PC-3 (cell line): ENCODE measurements at regions not wholly inside any gene's neighbourhood (a gene's known extent, or its start where the extent isn't known, plus 50 kb on each side); places are given as distances from the start of the nearest gene placed in this dataset.

ENCODE experiments used
- ATAC-seq: fragments of 200-7000 bp; cut with Tn5 transposase; 2 replicates; pipeline ENCODE4 v1.9.1; 2020; ENCODE audit warnings: mild to moderate bottlenecking, moderate library complexity
- BruUV-seq: library from RNA; stranded (reverse); fragments of 400-500 nt; replicated peaks from 2 replicates; lab custom pipeline; 2021; lab: Mats Ljungman, UMichigan
- CTCF ChIA-PET: fragments of 300-600 bp; sonication (Branson Sonifier 250); formaldehyde crosslinking; loops from one replicate; lab custom pipeline; 2022; ENCODE audit warnings: antibody characterized with exemption; lab: Charles Lee
- POLR2A ChIA-PET: fragments of 300-600 bp; sonication (Branson Sonifier 250); formaldehyde crosslinking; loops from one replicate; lab custom pipeline; 2022; ENCODE audit warnings: antibody characterized with exemption; ENCODE audit not compliant: unreplicated experiment; lab: Charles Lee
- DNase-seq: peaks from one replicate; pipeline ENCODE4 v3.0.0-alpha.2; 2015
- H2AFZ ChIP-seq: fragments of 300-600 bp; sonication (generic); 2 replicates; pipeline ENCODE4 v1.6.0; 2016; ENCODE audit warnings: antibody characterized with exemption, low read length
- H3F3A ChIP-seq: fragments of 300-600 bp; sonication (generic); one replicate; pipeline ENCODE4 v1.6.0; 2017; ENCODE audit warnings: antibody characterized with exemption, low read length, control low read depth, mild to moderate bottlenecking; ENCODE audit not compliant: unreplicated experiment
- H3K27ac ChIP-seq: fragments of 300-600 bp; sonication (generic); 2 replicates; pipeline ENCODE4 v1.5.1; 2016; ENCODE audit warnings: mild to moderate bottlenecking, low read length
- H3K27me3 ChIP-seq: fragments of 300-600 bp; sonication (generic); 2 replicates; pipeline ENCODE4 v1.6.1; 2016; ENCODE audit warnings: low read length, mixed read lengths
- H3K36me3 ChIP-seq: fragments of 300-600 bp; sonication (generic); 2 replicates; pipeline ENCODE4 v1.6.1; 2016; ENCODE audit warnings: low read depth, mixed run types, low read length, mixed read lengths
- H3K4me1 ChIP-seq: fragments of 300-600 bp; sonication (generic); 2 replicates; pipeline ENCODE4 v1.5.1; 2016; ENCODE audit warnings: low read length; ENCODE audit not compliant: insufficient read depth
- H3K4me2 ChIP-seq: fragments of 300-600 bp; sonication (generic); 2 replicates; pipeline ENCODE4 v1.6.0; 2016; ENCODE audit warnings: low read length
- H3K4me3 ChIP-seq: fragments of 300-600 bp; sonication (generic); 2 replicates; pipeline ENCODE4 v1.5.1; 2016; ENCODE audit warnings: mild to moderate bottlenecking, low read length, mixed read lengths
- H3K79me2 ChIP-seq: fragments of 300-600 bp; sonication (generic); 2 replicates; pipeline ENCODE4 v1.6.1; 2017; ENCODE audit warnings: low read length, mixed read lengths
- H3K9ac ChIP-seq: fragments of 300-600 bp; sonication (generic); 2 replicates; pipeline ENCODE4 v1.6.0; 2016; ENCODE audit warnings: mild to moderate bottlenecking, low read length
- H3K9me2 ChIP-seq: fragments of 300-600 bp; sonication (generic); replicated peaks from 2 replicates; pipeline ENCODE4 v1.6.1; 2016; ENCODE audit warnings: mixed run types, low read length, mixed read lengths
- H3K9me3 ChIP-seq: fragments of 300-600 bp; sonication (generic); 2 replicates; pipeline ENCODE4 v1.6.1; 2016; ENCODE audit warnings: low read length, mixed read lengths
- H4K20me1 ChIP-seq: fragments of 300-600 bp; sonication (generic); 2 replicates; pipeline ENCODE4 v1.6.1; 2016; ENCODE audit warnings: low read length, mixed read lengths
- EZH2 ChIP-seq: fragments of 300-600 bp; sonication (generic); IDR thresholded peaks from one replicate; pipeline ENCODE4 v1.6.1; 2017; ENCODE audit warnings: antibody characterized with exemption, mild to moderate bottlenecking, low read length; ENCODE audit not compliant: unreplicated experiment
- EZH2phosphoT487 ChIP-seq: fragments of 300-600 bp; sonication (generic); IDR thresholded peaks from 2 replicates; pipeline ENCODE4 v1.6.1; 2018; ENCODE audit warnings: mild to moderate bottlenecking, antibody characterized with exemption, low read length, borderline replicate concordance
- intact Hi-C: fragments of 100-400 bp; cut with micrococcal nuclease; formaldehyde crosslinking; loops from 2 replicates; pipeline ENCODE4 v1.9.0; 2023
- TF ChIP-seq, protein P1 (sequence below): fragments of 300-600 bp; sonication (generic); conservative IDR thresholded peaks from 2 replicates; pipeline ENCODE4 v1.5.1; 2017; ENCODE audit warnings: antibody characterized with exemption, low read depth, mild to moderate bottlenecking, low read length

- DNase-seq (no peak), ATAC-seq (no peak)
- TF ChIP-seq EZH2phosphoT487 (no peak), EZH2 (no peak)
- TF ChIP-seq, protein P1, sequence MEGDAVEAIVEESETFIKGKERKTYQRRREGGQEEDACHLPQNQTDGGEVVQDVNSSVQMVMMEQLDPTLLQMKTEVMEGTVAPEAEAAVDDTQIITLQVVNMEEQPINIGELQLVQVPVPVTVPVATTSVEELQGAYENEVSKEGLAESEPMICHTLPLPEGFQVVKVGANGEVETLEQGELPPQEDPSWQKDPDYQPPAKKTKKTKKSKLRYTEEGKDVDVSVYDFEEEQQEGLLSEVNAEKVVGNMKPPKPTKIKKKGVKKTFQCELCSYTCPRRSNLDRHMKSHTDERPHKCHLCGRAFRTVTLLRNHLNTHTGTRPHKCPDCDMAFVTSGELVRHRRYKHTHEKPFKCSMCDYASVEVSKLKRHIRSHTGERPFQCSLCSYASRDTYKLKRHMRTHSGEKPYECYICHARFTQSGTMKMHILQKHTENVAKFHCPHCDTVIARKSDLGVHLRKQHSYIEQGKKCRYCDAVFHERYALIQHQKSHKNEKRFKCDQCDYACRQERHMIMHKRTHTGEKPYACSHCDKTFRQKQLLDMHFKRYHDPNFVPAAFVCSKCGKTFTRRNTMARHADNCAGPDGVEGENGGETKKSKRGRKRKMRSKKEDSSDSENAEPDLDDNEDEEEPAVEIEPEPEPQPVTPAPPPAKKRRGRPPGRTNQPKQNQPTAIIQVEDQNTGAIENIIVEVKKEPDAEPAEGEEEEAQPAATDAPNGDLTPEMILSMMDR = no peak
- BruUV-seq = no TSS peak
- H3K9me2 ChIP-seq = no peaks in the 10 kb centered on the region
- H3K4me2 ChIP-seq = no peak overlapping the region
- H4K20me1 ChIP-seq = no peaks in the 10 kb centered on the region
- no peaks in the 10 kb centered on the region for H3K36me3 ChIP-seq
- H3K27me3 ChIP-seq = no peaks in the 10 kb centered on the region
- H3K4me1 ChIP-seq = no peaks in the 10 kb centered on the region
- H3K27ac ChIP-seq = no peak overlapping the region
- H2AFZ ChIP-seq = no peak overlapping the region
- no peaks in the 10 kb centered on the region for H3F3A ChIP-seq
- no peaks in the 10 kb centered on the region for H3K79me2 ChIP-seq
- H3K9ac ChIP-seq = no peak overlapping the region
- H3K4me3 ChIP-seq = no peak overlapping the region
- ChIA-PET CTCF (no interaction called here), POLR2A (no interaction called here)
- no peaks in the 10 kb centered on the region for H3K9me3 ChIP-seq
- intact Hi-C loops = no loop called here
Observed at GRCh38 chr10:81806842-81807241, 68.2 kb upstream of the NRG3 start.

- ChIA-PET CTCF (no interaction called here), POLR2A (no interaction called here)
- Histone ChIP-seq H2AFZ (no peak overlapping the region), H3K79me2 (no peaks in the 10 kb centered on the region), H3K36me3 (no peaks in the 10 kb centered on the region), H3K27me3 (no peaks in the 10 kb centered on the region), H3K9ac (no peak overlapping the region), H3K4me1 (no peaks in the 10 kb centered on the region), H3K9me2 (no peaks in the 10 kb centered on the region), H3K27ac (no peak overlapping the region), H3K4me2 (no peak overlapping the region), H3K9me3 (no peaks in the 10 kb centered on the region), H3F3A (no peaks in the 10 kb centered on the region), H3K4me3 (no peak overlapping the region), H4K20me1 (no peaks in the 10 kb centered on the region)
- no peak for DNase-seq
- intact Hi-C loops = no loop called here
- ATAC-seq = no peak
- BruUV-seq = no TSS peak
- TF ChIP-seq EZH2 (no peak), EZH2phosphoT487 (no peak)
- TF ChIP-seq, protein P1 = no peak
Observed at GRCh38 chr10:81814842-81815241, 60.2 kb upstream of the NRG3 start.

GRCh38 chr10:81817596-81818170 lies 57.3 kb upstream of the NRG3 start:
- H3F3A ChIP-seq = no peaks in the 10 kb centered on the region
- no peaks in the 10 kb centered on the region for H3K27me3 ChIP-seq
- DNase-seq = no peak
- H3K4me1 ChIP-seq = no peaks in the 10 kb centered on the region
- H3K27ac ChIP-seq = no peak overlapping the region
- H3K4me2 ChIP-seq = no peak overlapping the region
- H3K9me2 ChIP-seq = no peaks in the 10 kb centered on the region
- POLR2A ChIA-PET = no interaction called here
- no peaks in the 10 kb centered on the region for H3K9me3 ChIP-seq
- no peak overlapping the region for H3K9ac ChIP-seq
- no peaks in the 10 kb centered on the region for H3K79me2 ChIP-seq
- intact Hi-C loops = no loop called here
- no peaks in the 10 kb centered on the region for H4K20me1 ChIP-seq
- CTCF ChIA-PET = no interaction called here
- no peak overlapping the region for H3K4me3 ChIP-seq
- ATAC-seq = no peak
- no peak overlapping the region for H2AFZ ChIP-seq
- TF ChIP-seq, protein P1 = no peak
- no peak for TF ChIP-seq EZH2phosphoT487
- TF ChIP-seq EZH2 = no peak
- H3K36me3 ChIP-seq = no peaks in the 10 kb centered on the region
- no TSS peak for BruUV-seq
